Sciatic nerve (tissue), 2 donors: ENCODE measurements at regions not wholly inside any gene's neighbourhood (a gene's known extent, or its start where the extent isn't known, plus 50 kb on each side); places are given as distances from the start of the nearest gene placed in this dataset.

Experiments
- ATAC-seq: fragments of 200-7000 bp; cut with Tn5 transposase; one replicate; pipeline ENCODE4 v1.9.1; 2020; ENCODE audit warnings: mild to moderate bottlenecking, moderate library complexity
- DNase-seq: peaks from one replicate; pipeline ENCODE4 v3.0.0-alpha.2; 2020; ENCODE audit warnings: low spot score
- intact Hi-C: fragments of 100-400 bp; cut with DNase I; formaldehyde crosslinking; loops from one replicate; pipeline ENCODE4 v1.14.2; 2022
- donor health status: DM: no; HTN: no; CAD: no.
- donor health status: DM: no; HTN: no; CAD: no.

- intact Hi-C loops, result no loop called here
- DNase-seq (no peak), ATAC-seq (no peak)
Observed at GRCh38 chr2:15747603-15748471, 156.2 kb downstream of the DDX1 start.

- no peak for DNase-seq
- no peak for ATAC-seq
- intact Hi-C loops, result no loop called here
Observed at GRCh38 chr2:15748736-15749323, 157.2 kb downstream of the DDX1 start.

DNA sequence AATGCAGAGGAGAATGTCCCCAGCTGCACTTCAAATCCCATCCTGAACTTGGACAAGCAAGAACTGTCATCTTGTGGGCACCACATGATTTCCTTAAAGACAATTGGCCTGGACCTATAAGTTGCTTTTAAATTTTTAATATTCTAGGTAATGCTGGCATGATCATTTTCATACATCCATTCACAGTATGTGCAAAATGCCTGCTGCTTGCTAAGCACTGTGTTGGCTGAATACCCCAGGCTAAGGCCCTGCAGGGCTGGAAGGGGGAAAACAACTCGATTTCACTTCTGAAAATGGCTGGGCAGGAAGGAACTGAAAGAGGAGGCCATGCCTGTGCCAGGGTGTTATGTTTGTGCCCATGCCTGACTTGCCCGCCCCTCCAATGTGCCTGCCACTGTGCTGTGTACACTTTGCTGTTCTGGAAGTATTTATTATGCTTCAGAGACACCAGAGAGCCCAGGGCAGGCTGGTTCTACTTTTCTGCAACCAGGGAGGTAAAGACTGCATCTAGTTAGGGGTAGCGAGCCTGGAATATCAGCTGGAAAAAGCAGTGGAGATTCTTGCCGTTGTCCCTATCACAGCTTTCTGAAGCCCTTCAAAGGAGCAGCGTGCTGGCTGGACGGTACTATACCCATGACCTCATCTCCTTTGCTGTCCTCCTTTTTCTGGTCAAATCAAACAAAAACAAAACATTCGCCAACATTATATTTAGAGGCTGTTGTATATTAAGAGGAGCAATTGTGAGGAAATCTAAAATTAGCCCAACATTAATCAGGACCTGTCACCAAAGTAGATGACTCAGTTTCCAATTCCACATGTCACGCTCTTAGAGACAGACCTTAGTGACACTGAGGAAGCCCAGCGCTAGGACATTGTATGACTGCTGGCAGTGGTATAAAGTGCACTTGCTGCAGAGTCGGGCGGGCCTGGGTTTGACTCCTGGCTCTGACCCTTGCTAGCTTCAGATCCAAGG, 158.1 kb downstream of the DDX1 start:
- DNase-seq (no peak), ATAC-seq (peak; percentile 36)
- intact Hi-C loops, result no loop called here

GRCh38 chr2:15750433-15750814, 158.8 kb downstream of the DDX1 start:
- intact Hi-C loops, result no loop called here
- ATAC-seq, result no peak
- DNase-seq, result no peak

DNA sequence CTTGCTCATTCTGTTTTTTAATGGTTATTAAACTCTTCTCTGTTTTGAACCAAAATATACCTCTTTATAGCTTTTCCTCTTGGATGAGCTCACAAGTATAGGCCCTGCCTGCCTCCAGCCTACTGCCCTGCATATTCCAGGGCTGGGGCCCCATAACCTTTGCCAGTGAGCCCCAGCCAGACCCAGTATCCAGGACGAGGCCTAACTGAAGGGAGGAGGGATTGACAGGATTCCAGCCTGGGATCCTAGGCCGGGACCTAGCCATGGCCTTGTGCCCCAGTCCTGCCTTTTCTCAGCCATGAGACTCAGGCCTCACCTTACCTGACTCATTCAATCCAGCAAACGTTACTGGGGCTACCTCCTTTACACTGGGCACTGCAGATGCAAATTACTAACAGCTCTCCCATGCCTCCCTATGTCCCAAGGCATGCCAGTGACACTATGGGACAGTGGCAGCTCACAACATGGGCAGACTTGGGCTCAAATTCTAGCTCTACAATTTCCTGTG, 159.2 kb downstream of the DDX1 start:
- ATAC-seq (no peak), DNase-seq (no peak)
- intact Hi-C loops, result no loop called here

- ATAC-seq (no peak), DNase-seq (no peak)
- intact Hi-C loops, result no loop called here
Observed at GRCh38 chr2:15751477-15751876, 159.8 kb downstream of the DDX1 start.

GRCh38 chr2:15752552-15753232, 161.0 kb downstream of the DDX1 start:
- intact Hi-C loops, result no loop called here
- ATAC-seq (no peak), DNase-seq (no peak)

DNA sequence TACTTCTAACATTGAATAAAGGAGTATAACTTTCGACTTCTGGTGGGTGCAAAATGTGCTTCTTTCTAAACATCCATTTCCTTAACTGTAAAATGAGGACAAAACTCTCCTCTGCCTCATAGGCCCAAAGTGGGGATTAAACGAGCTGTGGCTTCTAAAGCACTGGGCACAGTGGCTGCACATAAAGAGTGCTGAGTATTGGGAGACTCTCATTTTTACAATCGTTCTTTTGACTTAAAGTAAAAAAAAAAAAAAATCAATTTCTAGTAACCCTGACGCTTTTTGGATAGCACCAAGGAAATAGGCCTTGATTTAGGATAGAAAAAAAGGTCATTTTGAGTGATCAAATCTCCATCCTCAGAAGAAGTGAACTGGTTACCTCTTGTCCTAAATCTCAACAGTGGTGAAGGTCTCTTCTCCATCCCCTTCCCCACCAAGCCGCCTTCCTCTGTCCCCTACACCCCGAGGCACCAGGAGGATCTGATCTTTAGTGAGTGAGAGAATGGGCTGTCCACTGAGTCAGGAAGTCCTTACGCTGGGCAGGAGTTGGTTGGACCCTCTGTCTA, 161.6 kb downstream of the DDX1 start:
- ATAC-seq (no peak), DNase-seq (no peak)
- intact Hi-C loops, result no loop called here

- ATAC-seq (no peak), DNase-seq (no peak)
- intact Hi-C loops, result no loop called here
Observed at GRCh38 chr2:15753811-15754702, 162.4 kb downstream of the DDX1 start.

DNA sequence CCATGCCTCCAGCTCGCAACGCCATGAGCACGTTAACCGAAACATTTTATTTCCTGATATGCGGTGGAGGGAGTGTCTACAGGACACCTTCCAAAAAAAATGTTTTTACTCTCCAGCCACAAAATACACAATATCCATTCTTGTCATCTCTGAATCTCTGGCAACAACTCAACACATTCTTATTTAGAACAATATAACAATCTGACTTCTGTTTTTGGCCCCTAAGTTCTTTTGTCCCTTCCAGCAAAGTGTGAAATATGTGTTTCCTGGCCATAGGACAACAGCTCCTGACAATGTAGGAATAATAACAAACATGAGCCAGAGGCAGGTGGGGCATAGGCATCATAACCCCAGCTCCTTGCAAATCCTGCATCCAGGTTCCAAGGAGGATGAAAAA, 163.0 kb downstream of the DDX1 start:
- DNase-seq (no peak), ATAC-seq (no peak)
- intact Hi-C loops, result no loop called here

DNA sequence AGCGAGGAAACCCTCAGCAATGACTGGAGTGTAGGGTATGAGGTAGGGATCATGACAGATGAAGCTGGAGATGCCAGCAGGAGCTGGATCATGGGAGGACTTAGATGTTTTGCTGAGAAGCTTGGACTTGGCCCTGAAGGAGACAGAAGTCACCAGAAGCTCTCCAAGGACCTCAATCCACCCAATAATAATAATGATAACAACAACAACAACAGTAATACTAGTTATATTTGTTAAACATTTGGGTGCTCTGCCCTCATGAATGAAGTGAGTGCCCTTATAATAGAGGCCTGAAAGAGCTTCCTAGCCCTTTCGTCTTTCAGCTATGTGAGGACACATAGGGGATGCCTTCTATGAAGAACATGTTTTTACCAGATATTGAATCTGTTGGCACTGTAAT, 163.9 kb downstream of the DDX1 start:
- ATAC-seq, result no peak
- no peak for DNase-seq
- intact Hi-C loops, result no loop called here

DNA sequence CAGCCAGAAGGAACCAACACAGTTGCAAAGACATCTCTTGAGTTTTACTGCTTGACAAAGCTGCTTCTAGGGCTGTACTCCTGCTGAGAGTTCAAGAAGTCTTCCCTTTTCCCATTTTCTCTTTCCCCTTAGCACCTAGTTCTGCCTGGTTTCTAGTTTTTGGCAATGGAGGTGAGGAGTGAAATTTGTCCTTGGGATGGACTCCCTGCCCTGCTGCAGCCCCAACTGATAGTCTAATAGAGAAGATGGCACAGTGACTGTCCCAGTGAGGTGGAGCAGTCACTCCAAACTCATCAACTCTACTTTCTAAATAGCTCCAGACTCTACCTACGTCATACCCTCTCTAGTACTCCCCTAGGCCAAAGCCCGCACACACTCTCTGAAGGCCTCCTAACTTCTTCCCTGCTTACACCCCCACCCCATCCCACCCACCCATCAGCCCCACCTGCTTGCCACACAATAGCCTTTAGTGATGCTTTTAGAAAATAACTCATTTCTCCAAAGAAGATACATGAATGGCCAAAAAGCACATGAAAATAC, 164.4 kb downstream of the DDX1 start:
- intact Hi-C loops, result no loop called here
- DNase-seq (no peak), ATAC-seq (no peak)

- intact Hi-C loops, result no loop called here
- no peak for ATAC-seq
- no peak for DNase-seq
Observed at GRCh38 chr2:15756882-15757819, 165.5 kb downstream of the DDX1 start.

- intact Hi-C loops, result no loop called here
- ATAC-seq, result no peak
- DNase-seq, result no peak
Observed at GRCh38 chr2:15757820-15758586, 166.3 kb downstream of the DDX1 start.

DNA sequence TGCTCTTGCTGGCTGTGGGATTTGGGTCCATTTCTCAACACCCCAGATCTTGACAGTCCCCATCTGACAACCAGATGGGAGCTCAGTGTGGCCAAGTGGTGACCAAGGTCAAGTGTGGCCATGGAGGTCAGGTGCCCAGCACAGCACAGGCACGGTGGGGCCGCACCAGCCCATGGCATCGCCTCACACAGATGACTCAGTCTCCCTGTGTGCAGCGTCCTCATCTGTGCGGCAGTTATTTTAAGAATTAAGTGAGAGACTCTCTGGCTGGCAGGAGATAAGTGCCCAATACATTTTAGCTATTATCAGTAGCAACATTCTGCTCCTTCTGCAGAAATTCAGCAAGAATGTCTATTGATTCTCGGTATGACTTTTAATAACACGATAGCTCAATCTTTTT, 167.2 kb downstream of the DDX1 start:
- ATAC-seq (no peak), DNase-seq (no peak)
- intact Hi-C loops, result no loop called here

DNA sequence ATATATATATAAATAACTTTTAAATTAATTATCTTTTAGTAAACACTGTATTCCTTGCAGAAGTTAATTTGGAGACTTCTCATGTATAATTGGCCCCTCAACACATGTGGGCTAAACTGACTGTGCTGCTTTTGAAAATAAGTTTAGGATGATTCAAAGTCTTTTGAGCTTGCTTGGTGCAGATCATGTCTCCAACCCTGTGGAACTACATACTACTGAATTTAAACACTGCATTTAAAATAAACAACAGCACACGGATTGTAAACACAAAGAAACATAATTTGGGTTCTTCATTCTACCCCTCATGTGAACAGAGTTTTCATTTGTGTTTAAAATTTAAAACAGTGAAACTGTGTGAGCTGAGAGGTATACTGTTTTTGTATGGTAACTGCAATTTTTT, 167.7 kb downstream of the DDX1 start:
- DNase-seq (no peak), ATAC-seq (no peak)
- intact Hi-C loops, result no loop called here
